ENCODE measurements at regions not wholly inside any gene's neighbourhood (a gene's known extent, or its start where the extent isn't known, plus 50 kb on each side); places are given as distances from the start of the nearest gene placed in this dataset.
"Not testable (repeated sequence)": the region's sequence is repeated elsewhere in the genome, so short reads cannot be mapped to it uniquely, and the experiment has no call there.

DNA sequence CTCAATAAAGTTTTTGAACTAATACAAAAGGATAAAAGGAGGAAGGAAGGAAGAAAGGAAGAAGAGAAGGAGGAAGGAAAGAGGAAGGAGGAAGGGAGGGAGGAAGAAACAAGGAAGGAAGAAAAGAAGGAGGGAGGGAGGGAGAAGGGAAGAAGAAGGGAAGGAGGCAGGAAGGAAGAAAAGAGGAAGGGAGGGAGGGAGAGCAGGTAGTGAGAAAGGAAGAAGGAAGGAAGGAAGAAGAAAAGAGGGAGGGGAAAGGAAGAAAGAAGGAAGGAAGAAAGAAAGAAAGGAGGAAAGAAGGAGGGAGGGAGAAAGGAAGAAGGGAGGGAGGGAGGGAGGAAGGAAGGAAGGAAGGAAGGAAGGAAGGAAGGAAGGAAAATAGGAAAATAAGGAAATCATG is 263.8 kb upstream of the C16orf82 start:
- Mint-ChIP-seq H3K36me3 (ENCODE audit: low read depth) (no peaks in the 10 kb centered on the region), H3K9me3 (ENCODE audit: low read depth) (no peaks in the 10 kb centered on the region), H3K4me3 (no peak overlapping the region), H3K27ac (no peak overlapping the region), H3K27me3 (peaks cover 27% of the 10 kb centered on the region), H3K4me1 (no peaks in the 10 kb centered on the region)
- ChIA-PET POLR2A (interaction anchor here (0.6 kb wide), 1 partner anchor 779 kb away, joined by 3 read pairs; no protein-coding TSS in a partner anchor), CTCF (interaction anchor here (0.6 to 1.3 kb wide), 2 partner anchors 75 to 307 kb away, joined by 3 read pairs; no protein-coding TSS in a partner anchor)
- no peak for DNase-seq
- ATAC-seq: no peak
- intact Hi-C loops (cut with DNase I, micrococcal nuclease): no loop called here

DNA sequence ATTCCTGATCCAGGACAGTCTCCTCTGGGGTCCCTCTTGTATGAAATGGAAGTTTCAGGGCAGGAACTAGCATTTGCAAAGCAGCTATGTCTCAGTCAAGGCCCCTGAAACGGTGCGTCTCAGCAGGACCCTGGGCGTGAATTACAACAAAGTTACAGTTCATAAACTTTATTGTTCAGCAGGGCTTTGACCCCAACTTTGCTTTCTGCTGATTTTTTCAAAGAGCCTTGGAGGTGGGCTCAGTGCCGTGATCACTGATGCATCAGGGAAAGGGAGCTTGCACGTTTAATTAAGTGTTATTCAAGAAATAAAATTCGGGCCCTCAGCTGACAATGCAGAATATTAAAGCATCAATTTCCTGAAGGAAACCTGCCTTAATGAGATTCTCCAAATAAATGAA is 260.1 kb upstream of the C16orf82 start:
- no peak for DNase-seq
- Mint-ChIP-seq H3K4me1 (no peaks in the 10 kb centered on the region), H3K27ac (no peak overlapping the region), H3K27me3 (peaks cover 22% of the 10 kb centered on the region), H3K9me3 (ENCODE audit: low read depth) (no peaks in the 10 kb centered on the region), H3K4me3 (no peak overlapping the region), H3K36me3 (ENCODE audit: low read depth) (no peaks in the 10 kb centered on the region)
- ATAC-seq: no peak
- CTCF ChIA-PET: interaction anchor here (0.7 kb wide), 1 partner anchor 73 kb away, joined by 3 read pairs; no protein-coding TSS in a partner anchor
- intact Hi-C loops (cut with DNase I, micrococcal nuclease): no loop called here
- POLR2A ChIA-PET: no interaction called here

DNA sequence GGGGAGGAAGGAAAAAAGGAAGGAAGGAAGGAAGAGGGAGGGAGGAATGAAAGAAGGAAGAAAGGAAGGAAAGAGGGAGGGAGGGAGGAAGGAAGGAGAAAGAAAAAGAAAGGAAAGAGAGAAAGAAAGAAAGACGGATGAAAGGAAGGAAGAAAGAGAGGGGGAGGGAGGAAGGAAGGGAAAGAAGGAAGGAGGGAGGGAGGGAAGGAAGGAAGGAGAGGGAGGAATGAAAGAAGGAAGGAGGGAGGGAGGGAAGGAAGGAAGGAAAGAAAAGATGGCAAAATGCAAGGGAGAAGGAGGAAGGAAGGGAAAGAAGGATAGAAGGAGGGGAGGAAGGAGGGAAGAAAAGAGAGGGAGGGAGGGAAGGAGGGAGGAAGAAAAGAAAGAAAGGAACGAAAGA is 257.3 kb upstream of the C16orf82 start:
- Mint-ChIP-seq H3K36me3 (ENCODE audit: low read depth) (no peaks in the 10 kb centered on the region), H3K27me3 (peaks cover 14% of the 10 kb centered on the region), H3K27ac (no peak overlapping the region), H3K4me3 (no peak overlapping the region), H3K9me3 (ENCODE audit: low read depth) (no peaks in the 10 kb centered on the region), H3K4me1 (no peaks in the 10 kb centered on the region)
- no peak for ATAC-seq
- ChIA-PET POLR2A (no interaction called here), CTCF (no interaction called here)
- intact Hi-C loops (cut with DNase I, micrococcal nuclease): no loop called here
- DNase-seq: no peak

DNA sequence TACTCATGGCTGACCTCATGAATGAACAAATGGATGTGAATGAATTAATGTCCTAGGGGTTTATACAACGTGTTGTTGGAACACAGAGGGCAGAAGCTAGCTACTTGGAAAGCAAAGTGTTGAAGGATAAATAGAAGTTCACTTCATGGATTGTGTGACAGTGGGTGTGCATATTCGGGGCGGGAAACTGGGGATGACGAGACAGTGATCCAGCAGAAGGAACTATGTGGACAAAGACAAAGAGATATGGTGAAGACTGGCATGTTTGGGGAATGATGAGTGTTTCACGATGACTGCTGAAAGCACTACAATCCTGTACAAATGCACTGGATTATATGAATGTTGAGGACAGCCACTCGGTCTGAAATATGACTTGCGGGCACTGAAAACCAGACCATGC is 250.5 kb upstream of the C16orf82 start:
- Mint-ChIP-seq H3K27ac (no peak overlapping the region), H3K9me3 (ENCODE audit: low read depth) (no peaks in the 10 kb centered on the region), H3K36me3 (ENCODE audit: low read depth) (no peaks in the 10 kb centered on the region), H3K4me1 (no peaks in the 10 kb centered on the region), H3K4me3 (no peak overlapping the region), H3K27me3 (peaks cover 8% of the 10 kb centered on the region)
- CTCF ChIA-PET: no interaction called here
- intact Hi-C loops (cut with DNase I, micrococcal nuclease): no loop called here
- ATAC-seq (no peak), DNase-seq (no peak)
- POLR2A ChIA-PET: no interaction called here

DNA sequence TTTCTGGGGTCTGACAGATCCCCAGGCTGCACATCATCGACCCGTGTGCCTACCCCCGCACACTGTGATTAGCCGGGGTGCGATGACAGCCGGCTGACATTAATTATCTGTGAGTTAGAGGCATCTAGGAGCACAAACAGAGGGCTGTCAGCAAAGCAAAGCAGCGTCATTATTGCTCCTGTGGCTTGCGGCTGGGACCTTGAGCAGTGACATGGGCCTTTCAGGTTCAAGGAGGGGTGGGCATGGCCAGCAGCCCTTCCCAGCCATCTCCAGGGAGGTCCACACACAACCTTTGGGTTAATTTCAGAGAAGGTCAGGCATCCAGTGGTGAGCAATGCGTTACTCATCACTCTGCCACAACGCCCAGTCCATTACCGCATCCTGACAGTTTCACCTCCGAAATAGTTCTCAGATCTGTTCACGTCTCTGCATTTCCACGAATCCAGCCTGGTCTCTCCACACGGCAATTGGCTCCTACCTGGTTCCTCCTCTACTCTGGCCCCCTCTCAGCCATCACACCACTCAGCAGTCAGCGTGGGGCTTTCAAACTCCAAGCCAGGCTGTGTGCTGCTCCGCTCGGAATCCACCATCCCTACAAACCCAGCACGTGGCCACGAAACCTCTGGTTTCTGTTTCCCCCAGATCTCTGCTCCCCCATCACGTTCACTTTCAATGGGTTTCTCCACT is 249.7 kb upstream of the C16orf82 start:
- Mint-ChIP-seq H3K27me3 (peaks cover 9% of the 10 kb centered on the region), H3K9me3 (ENCODE audit: low read depth) (no peaks in the 10 kb centered on the region), H3K4me3 (no peak overlapping the region), H3K27ac (no peak overlapping the region), H3K4me1 (no peaks in the 10 kb centered on the region), H3K36me3 (ENCODE audit: low read depth) (no peaks in the 10 kb centered on the region)
- intact Hi-C loops (cut with DNase I, micrococcal nuclease): no loop called here
- ChIA-PET POLR2A (no interaction called here), CTCF (no interaction called here)
- ATAC-seq (no peak), DNase-seq (no peak)

DNA sequence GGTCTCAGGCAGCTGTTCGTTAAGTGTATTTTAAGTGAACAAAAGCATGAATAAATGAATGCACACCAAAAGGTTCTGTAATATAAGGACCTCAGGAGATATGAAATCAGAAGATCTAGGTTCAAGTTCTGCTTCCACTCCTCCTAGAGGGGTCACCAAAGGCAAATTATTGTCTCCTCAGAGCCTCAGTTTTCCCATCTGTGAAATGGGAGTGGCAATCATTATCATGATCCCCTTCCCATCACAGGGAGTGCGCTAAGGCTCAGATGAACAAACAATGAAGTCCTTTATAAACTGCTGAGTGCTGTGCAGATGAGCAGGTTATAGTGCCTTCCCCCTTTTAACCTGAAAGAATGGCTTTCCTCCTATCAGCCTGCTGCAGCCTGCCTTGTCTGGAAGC is 248.3 kb upstream of the C16orf82 start:
- H3K27ac Mint-ChIP-seq: no peak overlapping the region
- ChIA-PET POLR2A (no interaction called here), CTCF (no interaction called here)
- no peaks in the 10 kb centered on the region for H3K4me1 Mint-ChIP-seq
- H3K27me3 Mint-ChIP-seq: peaks cover 9% of the 10 kb centered on the region
- H3K4me3 Mint-ChIP-seq: no peak overlapping the region
- DNase-seq (no peak), ATAC-seq (no peak)
- no peaks in the 10 kb centered on the region for H3K9me3 Mint-ChIP-seq (ENCODE audit: low read depth)
- intact Hi-C loops (cut with DNase I, micrococcal nuclease): no loop called here
- no peaks in the 10 kb centered on the region for H3K36me3 Mint-ChIP-seq (ENCODE audit: low read depth)

DNA sequence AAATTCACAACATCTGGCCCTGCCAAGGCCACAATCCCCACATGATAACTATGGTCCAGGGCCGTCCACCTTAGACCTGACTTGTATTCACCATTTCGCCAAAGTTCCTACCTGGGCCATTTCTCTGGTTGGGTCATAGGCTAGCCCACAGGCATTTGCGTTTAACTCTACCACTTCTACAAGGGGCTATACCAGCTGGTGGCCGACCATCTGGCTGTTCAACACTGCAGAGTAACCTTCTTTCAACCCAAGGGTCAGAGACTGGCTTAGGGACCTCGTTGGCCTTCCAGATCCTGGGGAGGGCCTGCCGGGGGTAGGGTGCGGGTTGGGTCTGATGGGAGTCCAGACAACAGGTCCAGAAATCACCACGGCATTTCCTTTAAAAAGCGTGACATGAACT is 242.3 kb upstream of the C16orf82 start:
- CTCF ChIA-PET: no interaction called here
- no peaks in the 10 kb centered on the region for H3K9me3 Mint-ChIP-seq (ENCODE audit: low read depth)
- H3K4me3 Mint-ChIP-seq: no peak overlapping the region
- ATAC-seq (no peak), DNase-seq (no peak)
- no peaks in the 10 kb centered on the region for H3K36me3 Mint-ChIP-seq (ENCODE audit: low read depth)
- POLR2A ChIA-PET: no interaction called here
- no peaks in the 10 kb centered on the region for H3K4me1 Mint-ChIP-seq
- H3K27ac Mint-ChIP-seq: no peak overlapping the region
- H3K27me3 Mint-ChIP-seq: peaks cover 25% of the 10 kb centered on the region
- intact Hi-C loops (cut with DNase I, micrococcal nuclease): no loop called here

DNA sequence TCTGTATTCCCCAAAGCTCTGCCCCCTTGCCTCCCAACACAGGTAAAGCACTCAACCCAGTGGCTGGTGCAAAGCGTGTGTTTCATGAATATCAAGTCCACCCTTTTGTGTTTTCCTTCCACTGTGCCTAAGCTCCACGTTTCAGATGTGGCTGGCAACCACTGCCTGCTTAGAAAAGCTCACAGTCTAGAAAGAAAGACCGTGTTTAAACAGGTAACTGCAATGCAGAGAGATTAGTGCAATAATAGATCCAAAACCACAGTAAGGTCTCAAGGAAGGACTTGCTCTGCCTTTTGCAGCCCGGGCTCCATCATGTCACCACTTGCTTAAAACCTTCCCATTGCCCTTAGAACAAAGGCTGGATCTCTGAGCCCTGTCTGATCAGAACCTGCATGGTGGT is 240.2 kb upstream of the C16orf82 start:
- ChIA-PET POLR2A (no interaction called here), CTCF (no interaction called here)
- Mint-ChIP-seq H3K9me3 (ENCODE audit: low read depth) (no peaks in the 10 kb centered on the region), H3K4me1 (no peaks in the 10 kb centered on the region), H3K27me3 (peaks cover 25% of the 10 kb centered on the region), H3K4me3 (no peak overlapping the region), H3K27ac (no peak overlapping the region), H3K36me3 (ENCODE audit: low read depth) (no peaks in the 10 kb centered on the region)
- no peak for ATAC-seq
- intact Hi-C loops (cut with DNase I, micrococcal nuclease): no loop called here
- DNase-seq: no peak

DNA sequence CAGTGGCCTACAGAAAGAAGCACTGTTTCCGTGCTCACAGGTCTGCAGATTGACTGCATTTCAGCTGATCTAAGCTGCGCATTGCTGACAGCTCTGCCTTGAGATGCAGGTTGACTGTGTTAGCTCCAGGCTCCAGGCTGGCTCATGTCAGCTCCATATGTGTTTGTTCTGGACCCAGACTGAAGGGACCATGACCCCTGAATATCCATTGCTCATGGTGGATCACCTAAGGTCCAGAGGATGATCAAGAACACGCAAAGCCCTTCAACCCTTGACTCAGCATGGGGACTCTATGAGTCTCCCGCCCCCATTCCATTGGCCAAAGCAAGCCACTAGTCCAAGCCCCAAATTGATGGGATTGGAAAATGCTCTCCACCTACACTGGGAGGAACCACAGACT is 239.3 kb upstream of the C16orf82 start:
- POLR2A ChIA-PET: no interaction called here
- no peak overlapping the region for H3K4me3 Mint-ChIP-seq
- intact Hi-C loops (cut with DNase I, micrococcal nuclease): no loop called here
- CTCF ChIA-PET: no interaction called here
- no peaks in the 10 kb centered on the region for H3K36me3 Mint-ChIP-seq (ENCODE audit: low read depth)
- H3K4me1 Mint-ChIP-seq: no peaks in the 10 kb centered on the region
- no peak for DNase-seq
- peaks cover 25% of the 10 kb centered on the region for H3K27me3 Mint-ChIP-seq
- H3K9me3 Mint-ChIP-seq (ENCODE audit: low read depth): no peaks in the 10 kb centered on the region
- no peak for ATAC-seq
- no peak overlapping the region for H3K27ac Mint-ChIP-seq

DNA sequence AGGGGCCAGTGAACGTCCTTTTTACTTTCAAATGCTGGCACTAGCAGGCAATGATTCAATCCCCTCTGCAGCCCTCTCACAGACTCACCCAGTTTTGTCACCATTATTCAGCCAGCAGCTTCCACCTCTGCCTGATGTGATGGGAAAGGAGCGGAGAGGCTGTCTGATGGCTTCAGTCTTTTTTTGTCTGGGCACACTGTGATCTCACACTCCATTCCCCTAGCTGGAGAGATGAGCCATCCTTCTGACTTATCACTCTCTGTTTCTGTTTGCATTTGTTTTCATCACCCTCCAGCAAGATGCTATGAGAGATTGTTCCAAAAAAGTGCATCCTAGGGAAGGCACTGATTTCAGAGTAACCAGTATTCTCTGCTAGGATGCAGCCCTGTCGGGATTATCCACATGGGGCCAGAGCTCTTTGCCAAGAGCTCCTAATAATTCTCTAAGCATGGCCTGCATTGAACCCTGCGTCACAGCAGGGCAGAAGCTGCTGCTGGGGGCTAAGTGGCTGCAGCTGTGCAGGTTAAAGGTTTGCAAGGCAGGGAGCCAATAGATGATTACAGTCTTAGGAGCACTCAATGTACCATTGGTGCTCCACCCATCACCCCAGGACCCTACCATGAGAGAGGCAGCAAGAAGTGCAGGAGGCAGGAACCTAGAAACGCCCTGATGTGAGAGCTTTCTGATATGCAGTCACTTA is 236.1 kb upstream of the C16orf82 start:
- ATAC-seq: no peak
- ChIA-PET POLR2A (no interaction called here), CTCF (interaction anchor here (0.7 to 1.2 kb wide), 2 partner anchors 9 to 1897 kb away, joined by 3 read pairs; no protein-coding TSS in a partner anchor)

DNA sequence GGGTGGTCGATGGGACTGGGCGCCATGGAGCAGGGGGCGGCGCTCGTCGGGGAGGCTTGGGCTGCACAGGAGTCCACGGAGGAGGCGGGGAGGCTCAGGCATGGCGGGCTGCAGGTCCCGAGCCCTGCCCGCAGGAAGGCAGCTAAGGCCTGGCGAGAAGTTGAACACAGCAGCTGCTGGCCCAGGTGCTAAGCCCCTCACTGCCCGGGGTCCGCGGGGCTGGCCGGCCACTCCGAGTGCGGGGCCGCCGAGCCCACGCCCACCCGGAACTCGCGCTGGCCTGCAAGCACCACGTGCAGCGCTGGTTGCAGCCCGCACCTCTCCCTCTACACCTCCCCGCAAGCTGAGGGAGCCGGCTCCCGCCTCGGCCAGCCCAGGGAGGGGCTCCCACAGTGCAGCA is 230.6 kb upstream of the C16orf82 start:
- ATAC-seq; H3K27ac Mint-ChIP-seq; H3K4me1 Mint-ChIP-seq; CTCF ChIA-PET; H3K27me3 Mint-ChIP-seq; H3K9me3 Mint-ChIP-seq (ENCODE audit: low read depth); H3K4me3 Mint-ChIP-seq; DNase-seq; intact Hi-C loops (cut with DNase I, micrococcal nuclease); H3K36me3 Mint-ChIP-seq (ENCODE audit: low read depth); POLR2A ChIA-PET: not testable (repeated sequence)

More for the DNA sequence above, 236.1 kb upstream of the C16orf82 start:
- intact Hi-C loops (cut with DNase I, micrococcal nuclease): no loop called here
- Mint-ChIP-seq H3K36me3 (ENCODE audit: low read depth) (no peaks in the 10 kb centered on the region), H3K27me3 (peaks cover 23% of the 10 kb centered on the region), H3K4me1 (no peaks in the 10 kb centered on the region), H3K4me3 (no peak overlapping the region), H3K9me3 (ENCODE audit: low read depth) (peaks cover 4% of the 10 kb centered on the region), H3K27ac (no peak overlapping the region)
- no peak for DNase-seq

DNA sequence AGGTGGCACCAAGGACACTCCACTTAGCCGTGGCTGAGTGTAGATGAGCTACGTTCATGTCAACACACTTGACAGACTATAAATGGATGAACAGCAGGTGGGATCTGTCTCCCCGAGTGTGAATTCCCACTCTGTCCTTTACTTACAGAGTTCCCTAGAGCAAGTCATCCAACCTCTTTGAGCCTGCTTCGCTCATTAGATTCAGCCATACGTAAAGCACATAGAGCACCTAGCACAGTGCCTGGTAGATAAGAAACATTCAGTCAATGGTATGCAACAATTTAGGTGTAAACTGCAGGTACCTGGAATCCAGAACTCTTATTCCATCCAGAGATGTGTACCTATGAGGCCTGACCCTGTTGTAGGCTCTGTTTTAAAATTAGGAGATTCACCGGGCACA is 227.8 kb upstream of the C16orf82 start:
- intact Hi-C loops (cut with DNase I, micrococcal nuclease): no loop called here
- CTCF ChIA-PET: no interaction called here
- ATAC-seq: no peak
- Mint-ChIP-seq H3K27me3 (peaks cover 6% of the 10 kb centered on the region), H3K9me3 (ENCODE audit: low read depth) (peaks cover 1% of the 10 kb centered on the region), H3K4me1 (no peaks in the 10 kb centered on the region), H3K4me3 (no peak overlapping the region), H3K36me3 (ENCODE audit: low read depth) (no peaks in the 10 kb centered on the region), H3K27ac (no peak overlapping the region)
- DNase-seq: no peak
- POLR2A ChIA-PET: no interaction called here
